HEK293T (cell line): ENCODE measurements at regions not wholly inside any gene's neighbourhood (a gene's known extent, or its start where the extent isn't known, plus 50 kb on each side); places are given as distances from the start of the nearest gene placed in this dataset.

ENCODE experiments used
- FOXA1 ChIP-seq: fragments of 450-650 bp; IDR thresholded peaks from 2 replicates; pipeline ENCODE4 v1.6.1; 2016; ENCODE audit warnings: mild to moderate bottlenecking
- HDGF ChIP-seq: fragments of 450-650 bp; IDR thresholded peaks from 2 replicates; pipeline ENCODE4 v1.6.1; 2017; ENCODE audit warnings: antibody characterized with exemption, borderline replicate concordance
- NFRKB ChIP-seq: fragments of 450-650 bp; IDR thresholded peaks from 2 replicates; pipeline ENCODE4 v1.6.1; 2016; ENCODE audit warnings: mild to moderate bottlenecking, moderate library complexity
- SUZ12 ChIP-seq: fragments of 450-650 bp; IDR thresholded peaks from 2 replicates; pipeline ENCODE4 v1.6.1; 2016; ENCODE audit warnings: mild to moderate bottlenecking
- ZNF384 ChIP-seq: fragments of 450-650 bp; IDR thresholded peaks from 2 replicates; pipeline ENCODE4 v1.6.1; 2016
- TF ChIP-seq, protein P1 (sequence below): fragments of 450-650 bp; IDR thresholded peaks from 2 replicates; pipeline ENCODE4 v1.6.1; 2016

- no peak for TF ChIP-seq HDGF
- TF ChIP-seq, protein P1, sequence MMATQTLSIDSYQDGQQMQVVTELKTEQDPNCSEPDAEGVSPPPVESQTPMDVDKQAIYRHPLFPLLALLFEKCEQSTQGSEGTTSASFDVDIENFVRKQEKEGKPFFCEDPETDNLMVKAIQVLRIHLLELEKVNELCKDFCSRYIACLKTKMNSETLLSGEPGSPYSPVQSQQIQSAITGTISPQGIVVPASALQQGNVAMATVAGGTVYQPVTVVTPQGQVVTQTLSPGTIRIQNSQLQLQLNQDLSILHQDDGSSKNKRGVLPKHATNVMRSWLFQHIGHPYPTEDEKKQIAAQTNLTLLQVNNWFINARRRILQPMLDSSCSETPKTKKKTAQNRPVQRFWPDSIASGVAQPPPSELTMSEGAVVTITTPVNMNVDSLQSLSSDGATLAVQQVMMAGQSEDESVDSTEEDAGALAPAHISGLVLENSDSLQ: no peak
- no peak for TF ChIP-seq NFRKB
- no peak for TF ChIP-seq SUZ12
- no peak for TF ChIP-seq FOXA1
- no peak for TF ChIP-seq ZNF384
Observed at GRCh38 chrX:137999071-137999470, 433.1 kb downstream of the ZIC3 start.
